CD4-positive, alpha-beta T cell (primary cell): ENCODE measurements at regions not wholly inside any gene's neighbourhood (a gene's known extent, or its start where the extent isn't known, plus 50 kb on each side); places are given as distances from the start of the nearest gene placed in this dataset.
"Not testable (repeated sequence)": the region's sequence is repeated elsewhere in the genome, so short reads cannot be mapped to it uniquely, and the experiment has no call there.

Source experiments
- ATAC-seq: fragments of 200-7000 bp; cut with Tn5 transposase; one replicate; pipeline ENCODE4 v1.10.0; 2022; ENCODE audit warnings: mild to moderate bottlenecking; ENCODE audit not compliant: poor library complexity
- CTCF ChIA-PET: fragments of 350-600 bp; sonication (Branson Sonifier 250); formaldehyde crosslinking; loops from one replicate; lab custom pipeline; 2021; ENCODE audit warnings: antibody characterized with exemption, inconsistent platforms; lab: Charles Lee
- POLR2A ChIA-PET: fragments of 350-600 bp; sonication (Branson Sonifier 250); formaldehyde crosslinking; loops from one replicate; lab custom pipeline; 2021; ENCODE audit warnings: antibody characterized with exemption, inconsistent platforms; lab: Charles Lee
- DNase-seq, 14 experiments: peaks; one replicate each; pipeline ENCODE4 v3.0.0-alpha.2; 2013 to 2020; ENCODE audit warnings: mixed read lengths in 2 of 14
- H3K27ac ChIP-seq, 2 donors: one replicate each; pipeline versions ENCODE4 v1.5.1 to v1.7.0; 2013; ENCODE audit warnings: low read length in 2 of 2, low read depth in 1 of 2, mild to moderate bottlenecking in 1 of 2
- H3K27me3 ChIP-seq, 2 experiments: 1 replicate in 1 of 2; 2 replicates in 1 of 2; pipeline versions ENCODE4 v1.6.1 to v1.7.0; 2013; ENCODE audit warnings: low read length in 2 of 2, control low read depth in 1 of 2, mild to moderate bottlenecking in 1 of 2, moderate library complexity in 1 of 2; ENCODE audit not compliant: insufficient read depth in 2 of 2, control insufficient read depth in 1 of 2
- H3K36me3 ChIP-seq: one replicate; pipeline ENCODE4 v1.6.1; 2013; ENCODE audit warnings: low read length, control low read depth; ENCODE audit not compliant: insufficient read depth
- H3K4me1 ChIP-seq: one replicate; pipeline ENCODE4 v1.6.1; 2013; ENCODE audit warnings: low read length, control low read depth; ENCODE audit not compliant: insufficient read depth
- H3K4me3 ChIP-seq: one replicate; pipeline ENCODE4 v1.5.1; 2013; ENCODE audit warnings: mild to moderate bottlenecking, low read length, moderate library complexity
- H3K9me3 ChIP-seq, 2 experiments: 1 replicate in 1 of 2; 2 replicates in 1 of 2; pipeline versions ENCODE4 v1.6.1 to v1.7.0; 2013; ENCODE audit warnings: low read length in 2 of 2, mild to moderate bottlenecking in 2 of 2, control low read depth in 1 of 2, moderate library complexity in 1 of 2; ENCODE audit not compliant: control insufficient read depth in 1 of 2, insufficient read depth in 1 of 2
- H3K27ac Mint-ChIP-seq: one replicate; pipeline ENCODE4 v1.8.0; 2020; ENCODE audit warnings: mixed read lengths
- H3K27me3 Mint-ChIP-seq: one replicate; pipeline ENCODE4 v1.8.0; 2021; ENCODE audit warnings: mixed read lengths
- H3K36me3 Mint-ChIP-seq: one replicate; pipeline ENCODE4 v1.8.0; 2021; ENCODE audit warnings: low read depth, mixed read lengths
- H3K4me1 Mint-ChIP-seq: one replicate; pipeline ENCODE4 v1.8.0; 2021; ENCODE audit warnings: low read depth, mixed read lengths
- H3K4me3 Mint-ChIP-seq: one replicate; pipeline ENCODE4 v1.8.0; 2020; ENCODE audit warnings: mild to moderate bottlenecking, mixed read lengths
- H3K9me3 Mint-ChIP-seq: one replicate; pipeline ENCODE4 v1.8.0; 2020; ENCODE audit warnings: mixed read lengths
- intact Hi-C, 2 experiments: fragments of 100-400 bp; cut with DNase I in 1 of 2; cut with micrococcal nuclease in 1 of 2; formaldehyde crosslinking; loops; one replicate each; pipeline versions ENCODE4 v1.15.1 to v1.9.0; 2023 to 2025; cut with DNase I, micrococcal nuclease
- TF ChIP-seq, protein P1 (sequence below): fragments of 200-600 bp; IDR thresholded peaks from one replicate; pipeline ENCODE4 v1.8.0; 2022; ENCODE audit warnings: antibody characterized with exemption, mild to moderate bottlenecking

GRCh38 chrX:13216139-13216538, 103.7 kb downstream of the ATXN3L start:
- H3K36me3 Mint-ChIP-seq, result no peaks in the 10 kb centered on the region
- TF ChIP-seq, protein P1, sequence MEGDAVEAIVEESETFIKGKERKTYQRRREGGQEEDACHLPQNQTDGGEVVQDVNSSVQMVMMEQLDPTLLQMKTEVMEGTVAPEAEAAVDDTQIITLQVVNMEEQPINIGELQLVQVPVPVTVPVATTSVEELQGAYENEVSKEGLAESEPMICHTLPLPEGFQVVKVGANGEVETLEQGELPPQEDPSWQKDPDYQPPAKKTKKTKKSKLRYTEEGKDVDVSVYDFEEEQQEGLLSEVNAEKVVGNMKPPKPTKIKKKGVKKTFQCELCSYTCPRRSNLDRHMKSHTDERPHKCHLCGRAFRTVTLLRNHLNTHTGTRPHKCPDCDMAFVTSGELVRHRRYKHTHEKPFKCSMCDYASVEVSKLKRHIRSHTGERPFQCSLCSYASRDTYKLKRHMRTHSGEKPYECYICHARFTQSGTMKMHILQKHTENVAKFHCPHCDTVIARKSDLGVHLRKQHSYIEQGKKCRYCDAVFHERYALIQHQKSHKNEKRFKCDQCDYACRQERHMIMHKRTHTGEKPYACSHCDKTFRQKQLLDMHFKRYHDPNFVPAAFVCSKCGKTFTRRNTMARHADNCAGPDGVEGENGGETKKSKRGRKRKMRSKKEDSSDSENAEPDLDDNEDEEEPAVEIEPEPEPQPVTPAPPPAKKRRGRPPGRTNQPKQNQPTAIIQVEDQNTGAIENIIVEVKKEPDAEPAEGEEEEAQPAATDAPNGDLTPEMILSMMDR, result no peak
- H3K27me3 Mint-ChIP-seq, result no peaks in the 10 kb centered on the region
- no peaks in the 10 kb centered on the region for H3K9me3 Mint-ChIP-seq
- Histone ChIP-seq H3K9me3 (no peaks in the 10 kb centered on the region), H3K4me3 (no peak overlapping the region), H3K4me1 (no peaks in the 10 kb centered on the region), H3K36me3 (no peaks in the 10 kb centered on the region), H3K27me3 (no peaks in the 10 kb centered on the region), H3K27ac (no peak overlapping the region)
- H3K27ac Mint-ChIP-seq, result no peak overlapping the region
- POLR2A ChIA-PET, result no interaction called here
- intact Hi-C loops, result no loop called here
- H3K4me3 Mint-ChIP-seq, result no peak overlapping the region
- ATAC-seq, result no peak
- peaks cover 6% of the 10 kb centered on the region for H3K4me1 Mint-ChIP-seq
- no peak for DNase-seq
- CTCF ChIA-PET, result no interaction called here

GRCh38 chrX:13215729-13216128, 104.1 kb downstream of the ATXN3L start:
- TF ChIP-seq, protein P1, result no peak
- DNase-seq (no peak), ATAC-seq (no peak)
- H3K27ac Mint-ChIP-seq, result no peak overlapping the region
- ChIA-PET CTCF (no interaction called here), POLR2A (no interaction called here)
- no peak overlapping the region for H3K27ac ChIP-seq
- H3K9me3 ChIP-seq, result no peaks in the 10 kb centered on the region
- no peaks in the 10 kb centered on the region for H3K4me1 ChIP-seq
- peaks cover 6% of the 10 kb centered on the region for H3K4me1 Mint-ChIP-seq
- H3K36me3 ChIP-seq, result no peaks in the 10 kb centered on the region
- H3K4me3 Mint-ChIP-seq, result no peak overlapping the region
- H3K36me3 Mint-ChIP-seq, result no peaks in the 10 kb centered on the region
- intact Hi-C loops, result no loop called here
- no peaks in the 10 kb centered on the region for H3K9me3 Mint-ChIP-seq
- H3K4me3 ChIP-seq, result no peak overlapping the region
- no peaks in the 10 kb centered on the region for H3K27me3 ChIP-seq
- H3K27me3 Mint-ChIP-seq, result no peaks in the 10 kb centered on the region

DNA sequence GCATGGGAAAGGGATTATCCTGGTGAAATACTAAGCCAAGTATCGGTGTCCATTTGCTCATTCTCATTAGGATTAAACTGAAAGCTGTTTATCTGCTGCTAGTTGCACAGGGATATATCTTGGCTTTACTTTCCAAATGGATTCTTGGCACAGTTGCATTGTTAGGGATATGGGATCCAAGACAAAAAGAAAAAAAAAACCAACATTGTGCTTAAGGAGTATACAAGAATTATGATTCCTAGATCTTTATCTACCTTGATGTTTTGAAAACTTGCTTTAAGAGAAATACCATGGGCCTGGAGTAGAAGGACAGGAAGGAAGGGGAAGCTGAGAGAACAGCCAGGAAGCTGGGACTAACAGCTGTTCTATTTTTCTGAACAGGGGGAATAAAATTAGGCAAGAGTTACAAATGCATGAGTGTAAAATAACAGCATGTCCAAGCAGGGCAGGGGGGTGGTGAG, 107.6 kb downstream of the ATXN3L start:
- Mint-ChIP-seq H3K4me3 (no peak overlapping the region), H3K9me3 (no peaks in the 10 kb centered on the region), H3K27ac (no peak overlapping the region), H3K4me1 (peaks cover 6% of the 10 kb centered on the region), H3K27me3 (no peaks in the 10 kb centered on the region), H3K36me3 (no peaks in the 10 kb centered on the region)
- CTCF ChIA-PET, result no interaction called here
- no peak for DNase-seq
- POLR2A ChIA-PET, result interaction anchor here (0.5 kb wide), 1 partner anchor 290 kb away, joined by 3 read pairs; no protein-coding TSS in a partner anchor
- H3K36me3 ChIP-seq, result no peaks in the 10 kb centered on the region
- H3K4me3 ChIP-seq, result no peak overlapping the region
- intact Hi-C loops, result no loop called here
- H3K9me3 ChIP-seq, result no peaks in the 10 kb centered on the region
- H3K27ac ChIP-seq, result no peak overlapping the region
- no peaks in the 10 kb centered on the region for H3K4me1 ChIP-seq
- H3K27me3 ChIP-seq, result no peaks in the 10 kb centered on the region
- TF ChIP-seq, protein P1, result no peak
- no peak for ATAC-seq

GRCh38 chrX:13210142-13210541, 109.7 kb downstream of the ATXN3L start:
- not testable (repeated sequence) for ATAC-seq

DNA sequence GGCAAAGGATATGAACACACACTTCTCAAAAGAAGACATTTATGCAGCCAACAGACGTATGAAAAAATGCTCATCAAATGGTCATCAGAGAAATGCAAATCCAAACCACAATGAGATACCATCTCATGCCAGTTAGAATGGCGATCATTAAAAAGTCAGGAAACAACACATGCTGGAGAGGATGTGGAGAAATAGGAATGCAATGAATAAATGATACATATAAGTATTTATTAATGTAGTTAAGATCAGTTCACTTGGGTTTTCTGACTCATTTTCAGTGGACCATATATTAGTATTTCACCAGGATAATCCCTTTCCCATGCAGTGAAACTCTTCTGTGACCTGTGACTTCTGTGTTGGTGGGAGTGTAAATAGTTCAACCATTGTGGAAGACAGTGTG, 110.1 kb downstream of the ATXN3L start:
- H3K4me1 Mint-ChIP-seq, H3K27me3 ChIP-seq, POLR2A ChIA-PET, H3K36me3 ChIP-seq, H3K9me3 Mint-ChIP-seq, H3K27me3 Mint-ChIP-seq, intact Hi-C loops, H3K4me1 ChIP-seq, CTCF ChIA-PET, ATAC-seq, H3K4me3 Mint-ChIP-seq, DNase-seq, H3K27ac Mint-ChIP-seq, H3K4me3 ChIP-seq, H3K36me3 Mint-ChIP-seq, H3K27ac ChIP-seq, H3K9me3 ChIP-seq: not testable (repeated sequence)

More at GRCh38 chrX:13210142-13210541, 109.7 kb downstream of the ATXN3L start:
- H3K27me3 ChIP-seq, H3K9me3 Mint-ChIP-seq, H3K27ac ChIP-seq, H3K4me3 ChIP-seq, intact Hi-C loops, CTCF ChIA-PET, H3K4me1 Mint-ChIP-seq, DNase-seq, H3K9me3 ChIP-seq, POLR2A ChIA-PET, H3K36me3 Mint-ChIP-seq, H3K4me3 Mint-ChIP-seq, H3K36me3 ChIP-seq, H3K27me3 Mint-ChIP-seq, H3K4me1 ChIP-seq, H3K27ac Mint-ChIP-seq: not testable (repeated sequence)
